Activated naive CD4-positive, alpha-beta T cell treated with anti-CD3 and anti-CD28 coated beads, Interleukin-2, amount 10 ng/mL, durations not matched to agents 7 days and 5 days (primary cell): ENCODE measurements at regions not wholly inside any gene's neighbourhood (a gene's known extent, or its start where the extent isn't known, plus 50 kb on each side); places are given as distances from the start of the nearest gene placed in this dataset.
"Not testable (repeated sequence)": the region's sequence is repeated elsewhere in the genome, so short reads cannot be mapped to it uniquely, and the experiment has no call there.

Experiments
- CTCF ChIA-PET: fragments of 350-600 bp; sonication (Branson Sonifier 250); formaldehyde crosslinking; loops from one replicate; lab custom pipeline; 2021; ENCODE audit warnings: antibody characterized with exemption; lab: Charles Lee
- DNase-seq: peaks from one replicate; pipeline ENCODE4 v3.0.0-alpha.2; 2020
- H3K27ac Mint-ChIP-seq: one replicate; pipeline ENCODE4 v1.8.0; 2021; ENCODE audit warnings: mild to moderate bottlenecking, moderate library complexity, mixed read lengths
- H3K27me3 Mint-ChIP-seq: one replicate; pipeline ENCODE4 v1.8.0; 2021; ENCODE audit warnings: mild to moderate bottlenecking, mixed read lengths
- H3K36me3 Mint-ChIP-seq: one replicate; pipeline ENCODE4 v1.8.0; 2021; ENCODE audit warnings: mixed read lengths
- H3K4me1 Mint-ChIP-seq: one replicate; pipeline ENCODE4 v1.8.0; 2021; ENCODE audit warnings: mixed read lengths
- H3K4me3 Mint-ChIP-seq: one replicate; pipeline ENCODE4 v1.8.0; 2021; ENCODE audit warnings: mild to moderate bottlenecking, moderate library complexity, mixed read lengths
- H3K9me3 Mint-ChIP-seq: one replicate; pipeline ENCODE4 v1.8.0; 2021; ENCODE audit warnings: mixed read lengths

GRCh38 chr5:166710271-166710670, 1581.2 kb upstream of the WWC1 start:
- peaks cover 2% of the 10 kb centered on the region for H3K9me3 Mint-ChIP-seq
- no peaks in the 10 kb centered on the region for H3K27me3 Mint-ChIP-seq
- DNase-seq, result no peak
- CTCF ChIA-PET, result no interaction called here
- no peak overlapping the region for H3K4me3 Mint-ChIP-seq
- H3K36me3 Mint-ChIP-seq, result no peaks in the 10 kb centered on the region
- no peaks in the 10 kb centered on the region for H3K4me1 Mint-ChIP-seq
- no peak overlapping the region for H3K27ac Mint-ChIP-seq

- no peaks in the 10 kb centered on the region for H3K4me1 Mint-ChIP-seq
- H3K4me3 Mint-ChIP-seq, result no peak overlapping the region
- H3K27ac Mint-ChIP-seq, result no peak overlapping the region
- CTCF ChIA-PET, result no interaction called here
- peaks cover 5% of the 10 kb centered on the region for H3K9me3 Mint-ChIP-seq
- H3K36me3 Mint-ChIP-seq, result no peaks in the 10 kb centered on the region
- no peaks in the 10 kb centered on the region for H3K27me3 Mint-ChIP-seq
- DNase-seq, result no peak
Measured at GRCh38 chr5:166712447-166713185, 1578.8 kb upstream of the WWC1 start.

GRCh38 chr5:166713295-166713694, 1578.2 kb upstream of the WWC1 start:
- Mint-ChIP-seq H3K27me3 (no peaks in the 10 kb centered on the region), H3K4me3 (no peak overlapping the region), H3K9me3 (peaks cover 5% of the 10 kb centered on the region), H3K4me1 (no peaks in the 10 kb centered on the region), H3K27ac (no peak overlapping the region), H3K36me3 (no peaks in the 10 kb centered on the region)
- no peak for DNase-seq
- CTCF ChIA-PET, result no interaction called here

- no peaks in the 10 kb centered on the region for H3K27me3 Mint-ChIP-seq
- no peaks in the 10 kb centered on the region for H3K4me1 Mint-ChIP-seq
- CTCF ChIA-PET, result no interaction called here
- DNase-seq, result no peak
- no peak overlapping the region for H3K27ac Mint-ChIP-seq
- H3K36me3 Mint-ChIP-seq, result no peaks in the 10 kb centered on the region
- H3K4me3 Mint-ChIP-seq, result no peak overlapping the region
- peaks cover 15% of the 10 kb centered on the region for H3K9me3 Mint-ChIP-seq
Measured at GRCh38 chr5:166716856-166717492, 1574.5 kb upstream of the WWC1 start.

- H3K9me3 Mint-ChIP-seq, result peaks cover 13% of the 10 kb centered on the region
- DNase-seq, result no peak
- CTCF ChIA-PET, result no interaction called here
- H3K4me1 Mint-ChIP-seq, result no peaks in the 10 kb centered on the region
- no peak overlapping the region for H3K27ac Mint-ChIP-seq
- no peak overlapping the region for H3K4me3 Mint-ChIP-seq
- no peaks in the 10 kb centered on the region for H3K27me3 Mint-ChIP-seq
- no peaks in the 10 kb centered on the region for H3K36me3 Mint-ChIP-seq
Measured at GRCh38 chr5:166719991-166720390, 1571.5 kb upstream of the WWC1 start.

- Mint-ChIP-seq H3K36me3 (no peaks in the 10 kb centered on the region), H3K27ac (no peak overlapping the region), H3K27me3 (no peaks in the 10 kb centered on the region), H3K4me1 (no peaks in the 10 kb centered on the region), H3K4me3 (no peak overlapping the region), H3K9me3 (peaks cover 9% of the 10 kb centered on the region)
- DNase-seq, result no peak
- CTCF ChIA-PET, result no interaction called here
Measured at GRCh38 chr5:166722939-166723338, 1568.5 kb upstream of the WWC1 start.

- no peaks in the 10 kb centered on the region for H3K4me1 Mint-ChIP-seq
- peaks cover 6% of the 10 kb centered on the region for H3K9me3 Mint-ChIP-seq
- no peak overlapping the region for H3K27ac Mint-ChIP-seq
- H3K4me3 Mint-ChIP-seq, result no peak overlapping the region
- CTCF ChIA-PET, result no interaction called here
- no peak for DNase-seq
- H3K36me3 Mint-ChIP-seq, result no peaks in the 10 kb centered on the region
- H3K27me3 Mint-ChIP-seq, result no peaks in the 10 kb centered on the region
Measured at GRCh38 chr5:166724284-166724683, 1567.2 kb upstream of the WWC1 start.

GRCh38 chr5:166725593-166725992, 1565.9 kb upstream of the WWC1 start:
- no peak overlapping the region for H3K4me3 Mint-ChIP-seq
- H3K36me3 Mint-ChIP-seq, result no peaks in the 10 kb centered on the region
- peaks cover 5% of the 10 kb centered on the region for H3K9me3 Mint-ChIP-seq
- no peaks in the 10 kb centered on the region for H3K4me1 Mint-ChIP-seq
- DNase-seq, result no peak
- no peaks in the 10 kb centered on the region for H3K27me3 Mint-ChIP-seq
- CTCF ChIA-PET, result no interaction called here
- H3K27ac Mint-ChIP-seq, result no peak overlapping the region

GRCh38 chr5:166726406-166726805, 1565.0 kb upstream of the WWC1 start:
- Mint-ChIP-seq H3K9me3 (no peaks in the 10 kb centered on the region), H3K4me1 (no peaks in the 10 kb centered on the region), H3K36me3 (no peaks in the 10 kb centered on the region), H3K27me3 (no peaks in the 10 kb centered on the region), H3K4me3 (no peak overlapping the region), H3K27ac (no peak overlapping the region)
- no peak for DNase-seq
- CTCF ChIA-PET, result no interaction called here

- not testable (repeated sequence) for H3K27me3 Mint-ChIP-seq
Measured at GRCh38 chr5:166742951-166743350, 1548.5 kb upstream of the WWC1 start.

GRCh38 chr5:166746506-166746905, 1544.9 kb upstream of the WWC1 start:
- H3K4me1 Mint-ChIP-seq, result no peaks in the 10 kb centered on the region
- H3K9me3 Mint-ChIP-seq, result peaks cover 18% of the 10 kb centered on the region

More at GRCh38 chr5:166742951-166743350, 1548.5 kb upstream of the WWC1 start:
- CTCF ChIA-PET, H3K36me3 Mint-ChIP-seq, H3K4me1 Mint-ChIP-seq, H3K4me3 Mint-ChIP-seq, H3K27ac Mint-ChIP-seq, DNase-seq: not testable (repeated sequence)
- H3K9me3 Mint-ChIP-seq, result peaks cover 35% of the 10 kb centered on the region

GRCh38 chr5:166750376-166750775, 1541.1 kb upstream of the WWC1 start:
- no peaks in the 10 kb centered on the region for H3K36me3 Mint-ChIP-seq
- H3K4me1 Mint-ChIP-seq, result no peaks in the 10 kb centered on the region
- no peak overlapping the region for H3K4me3 Mint-ChIP-seq
- CTCF ChIA-PET, result no interaction called here
- DNase-seq, result no peak
- H3K27ac Mint-ChIP-seq, result no peak overlapping the region
- H3K9me3 Mint-ChIP-seq, result peaks cover 9% of the 10 kb centered on the region
- H3K27me3 Mint-ChIP-seq, result no peaks in the 10 kb centered on the region

More at GRCh38 chr5:166746506-166746905, 1544.9 kb upstream of the WWC1 start:
- CTCF ChIA-PET, result no interaction called here
- H3K27ac Mint-ChIP-seq, result no peak overlapping the region
- no peaks in the 10 kb centered on the region for H3K36me3 Mint-ChIP-seq
- H3K27me3 Mint-ChIP-seq, result no peaks in the 10 kb centered on the region
- H3K4me3 Mint-ChIP-seq, result no peak overlapping the region
- DNase-seq, result no peak

GRCh38 chr5:166758151-166758550, 1533.3 kb upstream of the WWC1 start:
- Mint-ChIP-seq H3K36me3 (no peaks in the 10 kb centered on the region), H3K4me1 (no peaks in the 10 kb centered on the region), H3K27ac (no peak overlapping the region), H3K27me3 (no peaks in the 10 kb centered on the region), H3K9me3 (peaks cover 22% of the 10 kb centered on the region), H3K4me3 (no peak overlapping the region)
- CTCF ChIA-PET, result no interaction called here
- no peak for DNase-seq

- no peak overlapping the region for H3K27ac Mint-ChIP-seq
- H3K27me3 Mint-ChIP-seq, result no peaks in the 10 kb centered on the region
- H3K4me3 Mint-ChIP-seq, result no peak overlapping the region
- no peaks in the 10 kb centered on the region for H3K4me1 Mint-ChIP-seq
- peaks cover 11% of the 10 kb centered on the region for H3K9me3 Mint-ChIP-seq
- no peaks in the 10 kb centered on the region for H3K36me3 Mint-ChIP-seq
- no peak for DNase-seq
- CTCF ChIA-PET, result no interaction called here
Measured at GRCh38 chr5:166767858-166768257, 1523.6 kb upstream of the WWC1 start.

GRCh38 chr5:166768536-166768935, 1522.9 kb upstream of the WWC1 start:
- DNase-seq, result no peak
- Mint-ChIP-seq H3K27ac (no peak overlapping the region), H3K4me3 (no peak overlapping the region), H3K9me3 (peaks cover 11% of the 10 kb centered on the region), H3K27me3 (no peaks in the 10 kb centered on the region), H3K36me3 (no peaks in the 10 kb centered on the region), H3K4me1 (no peaks in the 10 kb centered on the region)
- CTCF ChIA-PET, result no interaction called here
